ENCODE measurements at regions not wholly inside any gene's neighbourhood (a gene's known extent, or its start where the extent isn't known, plus 50 kb on each side); places are given as distances from the start of the nearest gene placed in this dataset.

DNA sequence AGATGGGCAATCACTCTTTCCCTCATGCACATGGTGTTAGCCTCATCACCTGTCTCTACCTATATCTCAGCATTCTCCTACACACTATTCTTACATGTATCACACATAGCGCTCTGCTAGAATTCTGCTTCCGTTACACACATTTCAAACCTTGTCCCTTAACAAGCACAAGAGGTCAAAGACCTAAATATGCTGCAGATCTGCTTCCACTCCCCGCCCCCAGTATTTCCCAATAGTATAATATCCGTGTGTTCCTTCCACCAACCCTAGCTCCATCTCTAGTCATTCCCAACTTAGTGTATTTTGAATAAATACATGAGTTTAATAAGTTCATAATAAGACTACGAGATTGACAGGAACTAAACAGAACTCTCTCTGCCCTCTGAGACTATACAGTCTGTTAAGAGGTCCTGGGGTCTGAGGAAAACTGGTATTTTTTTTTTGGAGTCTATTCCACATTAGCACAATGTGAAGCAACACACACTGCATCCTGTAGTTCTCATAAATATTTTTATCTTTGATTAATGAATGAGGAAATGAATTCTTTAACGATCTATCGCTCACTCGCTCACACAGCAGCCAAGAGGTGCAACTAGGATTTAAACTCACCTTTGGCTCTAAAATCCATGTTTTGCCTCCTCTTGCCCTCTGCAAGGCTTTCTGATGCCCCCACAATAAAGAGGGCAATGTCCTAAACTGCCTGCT, 491.6 kb downstream of the QKI start:
- Histone ChIP-seq H3K4me2 (ENCODE audit: low read depth, low read length) (no peak overlapping the region), H3K36me3 (replicated peaks in 1 of 2; ENCODE audit: control insufficient read depth in 1 of 2, insufficient read depth in 2 of 2, low read length in 2 of 2) (no peaks in the 10 kb centered on the region), H3K79me2 (ENCODE audit: insufficient read depth, low read length) (no peaks in the 10 kb centered on the region), H3K27ac (ENCODE audit: extremely low read length, insufficient read depth, low read length) (no peak overlapping the region), H3K27me3 (ENCODE audit: control insufficient read depth in 1 of 2, insufficient read depth in 2 of 2, low read length in 2 of 2) (peaks cover 1 to 18% of the 10 kb centered on the region in 2 experiments; a peak in 3 of 5 replicates), H2AFZ (ENCODE audit: low read length) (no peak overlapping the region), H3K4me3 (replicated peaks in 1 of 3; ENCODE audit: insufficient read depth in 1 of 3, low read depth in 2 of 3, low read length in 3 of 3) (no peak overlapping the region), H3K4me1 (ENCODE audit: insufficient read depth, low read length) (no peaks in the 10 kb centered on the region), H4K20me1 (ENCODE audit: insufficient read depth, low read length) (no peaks in the 10 kb centered on the region), H3K9me3 (ENCODE audit: low read length) (no peaks in the 10 kb centered on the region), H3K9ac (ENCODE audit: insufficient read depth, low read depth, low read length) (no peak overlapping the region)
- BruUV-seq (replicated peaks): no TSS peak
- FAIRE-seq: no peak
- no peak for DNase-seq (ENCODE audit: low spot score)
- POLR2A ChIA-PET: no interaction called here
- 40% methylated on average over 8 of the region's 8 CpGs for WGBS (ENCODE audit: low lambda C conversion rate)
- CTCF ChIA-PET (ENCODE audit: low intra/inter-chr PET ratio, low total read pairs): no interaction called here
- ATAC-seq: no peak
- TF ChIP-seq ZNF510 (CRISPR knock-in tag; IDR thresholded peaks at IDR 0.05; ENCODE audit: low read depth): no peak
- TF ChIP-seq ZNF337 (CRISPR knock-in tag; IDR thresholded peaks at IDR 0.05; ENCODE audit: borderline replicate concordance, low read depth): no peak
- no peak for TF ChIP-seq ZNF792 (CRISPR knock-in tag; IDR thresholded peaks at IDR 0.05)
- no peak for TF ChIP-seq ZNF839 (CRISPR knock-in tag; IDR thresholded peaks at IDR 0.05; ENCODE audit: borderline replicate concordance)
- no peak for TF ChIP-seq ZBTB1 (CRISPR knock-in tag; IDR thresholded peaks at IDR 0.05; ENCODE audit: borderline replicate concordance)
- intact Hi-C loops (cut with micrococcal nuclease; ENCODE audit: unreplicated experiment): no loop called here
- in situ Hi-C loops (cut with HindIII; ENCODE audit: extremely low pct_ligation_motif_present, low pct_unique_long_range_greater_than_20kb): no loop called here

GRCh38 chr6:163904186-163904585, 489.7 kb downstream of the QKI start:
- H3K4me1 ChIP-seq (ENCODE audit: insufficient read depth, low read length): no peaks in the 10 kb centered on the region
- in situ Hi-C loops (cut with HindIII; ENCODE audit: extremely low pct_ligation_motif_present, low pct_unique_long_range_greater_than_20kb) (no loop called here), intact Hi-C loops (cut with micrococcal nuclease; ENCODE audit: unreplicated experiment) (no loop called here)
- no peaks in the 10 kb centered on the region for H3K79me2 ChIP-seq (ENCODE audit: insufficient read depth, low read length)
- no TSS peak for BruUV-seq (replicated peaks)
- FAIRE-seq: no peak
- H4K20me1 ChIP-seq (ENCODE audit: insufficient read depth, low read length): no peaks in the 10 kb centered on the region
- H3K4me3 ChIP-seq (replicated peaks in 1 of 3; ENCODE audit: insufficient read depth in 1 of 3, low read depth in 2 of 3, low read length in 3 of 3): no peak overlapping the region
- ATAC-seq: no peak
- no peaks in the 10 kb centered on the region for H3K36me3 ChIP-seq (replicated peaks in 1 of 2; ENCODE audit: control insufficient read depth in 1 of 2, insufficient read depth in 2 of 2, low read length in 2 of 2)
- ChIA-PET CTCF (ENCODE audit: low intra/inter-chr PET ratio, low total read pairs) (no interaction called here), POLR2A (no interaction called here)
- no peak for DNase-seq (ENCODE audit: low spot score)
- H3K9ac ChIP-seq (ENCODE audit: insufficient read depth, low read depth, low read length): no peak overlapping the region
- 1% methylated on average over 7 of the region's 7 CpGs for WGBS (ENCODE audit: low lambda C conversion rate)
- H3K9me3 ChIP-seq (ENCODE audit: low read length): no peaks in the 10 kb centered on the region
- no peak overlapping the region for H3K4me2 ChIP-seq (ENCODE audit: low read depth, low read length)
- H3K27me3 ChIP-seq (ENCODE audit: control insufficient read depth in 1 of 2, insufficient read depth in 2 of 2, low read length in 2 of 2): peaks cover 1 to 18% of the 10 kb centered on the region in 2 experiments; a peak in 3 of 5 replicates
- H2AFZ ChIP-seq (ENCODE audit: low read length): no peak overlapping the region
- H3K27ac ChIP-seq (ENCODE audit: extremely low read length, insufficient read depth, low read length): no peak overlapping the region
- TF ChIP-seq ZFX (CRISPR knock-in tag; IDR thresholded peaks at IDR 0.05; ENCODE audit: low read depth) (no peak), ETS1 (CRISPR knock-in tag; IDR thresholded peaks at IDR 0.05) (no peak), MZF1 (CRISPR knock-in tag; IDR thresholded peaks at IDR 0.05; ENCODE audit: borderline replicate concordance) (no peak), ZNF768 (CRISPR knock-in tag; IDR thresholded peaks at IDR 0.05) (no peak), PAWR (CRISPR knock-in tag; IDR thresholded peaks at IDR 0.05; ENCODE audit: borderline replicate concordance) (no peak), ZNF329 (CRISPR knock-in tag; IDR thresholded peaks at IDR 0.05; ENCODE audit: low read depth) (no peak), SP5 (CRISPR knock-in tag; IDR thresholded peaks at IDR 0.05; ENCODE audit: borderline replicate concordance, low read depth) (no peak), EZH2 (conservative IDR thresholded peaks at IDR 0.05; ENCODE audit: low read depth, low read length) (no peak), ZNF367 (CRISPR knock-in tag; IDR thresholded peaks at IDR 0.05; ENCODE audit: borderline replicate concordance) (no peak), ZNF337 (CRISPR knock-in tag; IDR thresholded peaks at IDR 0.05; ENCODE audit: borderline replicate concordance, low read depth) (no peak), ZKSCAN8 (CRISPR knock-in tag; IDR thresholded peaks at IDR 0.05; ENCODE audit: borderline replicate concordance) (no peak)
- TF ChIP-seq, protein P1, sequence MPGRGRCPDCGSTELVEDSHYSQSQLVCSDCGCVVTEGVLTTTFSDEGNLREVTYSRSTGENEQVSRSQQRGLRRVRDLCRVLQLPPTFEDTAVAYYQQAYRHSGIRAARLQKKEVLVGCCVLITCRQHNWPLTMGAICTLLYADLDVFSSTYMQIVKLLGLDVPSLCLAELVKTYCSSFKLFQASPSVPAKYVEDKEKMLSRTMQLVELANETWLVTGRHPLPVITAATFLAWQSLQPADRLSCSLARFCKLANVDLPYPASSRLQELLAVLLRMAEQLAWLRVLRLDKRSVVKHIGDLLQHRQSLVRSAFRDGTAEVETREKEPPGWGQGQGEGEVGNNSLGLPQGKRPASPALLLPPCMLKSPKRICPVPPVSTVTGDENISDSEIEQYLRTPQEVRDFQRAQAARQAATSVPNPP (CRISPR knock-in tag; IDR thresholded peaks at IDR 0.05): no peak

Data from HepG2 (cell line).